ENCODE measurements at regions not wholly inside any gene's neighbourhood (a gene's known extent, or its start where the extent isn't known, plus 50 kb on each side); places are given as distances from the start of the nearest gene placed in this dataset.

- Histone ChIP-seq H3K27ac (ENCODE audit: insufficient read depth, low read length) (no peak overlapping the region), H3K36me3 (ENCODE audit: control insufficient read depth, insufficient read depth, low read length) (no peaks in the 10 kb centered on the region), H3K9ac (ENCODE audit: insufficient read depth, low read length) (no peak overlapping the region), H3K4me2 (ENCODE audit: extremely low read depth, insufficient read depth, low read length) (no peak overlapping the region), H2AFZ (ENCODE audit: low read length) (no peak overlapping the region), H3K79me2 (ENCODE audit: control insufficient read depth, insufficient read depth, low read length) (no peaks in the 10 kb centered on the region), H3K27me3 (ENCODE audit: control insufficient read depth, insufficient read depth, low read length) (no peaks in the 10 kb centered on the region), H4K20me1 (ENCODE audit: control insufficient read depth, extremely low read depth, insufficient read depth, low read length) (no peaks in the 10 kb centered on the region), H3K9me3 (ENCODE audit: control insufficient read depth, insufficient read depth, low read depth, low read length) (no peaks in the 10 kb centered on the region), H3K4me3 (replicated peaks in 1 of 4; ENCODE audit: control extremely low read depth in 1 of 4, insufficient read depth in 1 of 4, low read depth in 3 of 4, low read length in 4 of 4) (no peak overlapping the region), H3K4me1 (ENCODE audit: control insufficient read depth, extremely low read depth, insufficient read depth, low read length) (no peaks in the 10 kb centered on the region)
- DNase-seq (ENCODE audit: low read depth in 2 of 2), result no peak
- TF ChIP-seq CTCF (conservative IDR thresholded peaks at IDR 0.05 in 1 of 2, IDR thresholded peaks at IDR 0.05 in 1 of 2; ENCODE audit: low read depth in 1 of 2, low read length in 2 of 2) (no peak), EZH2 (IDR thresholded peaks at IDR 0.05; ENCODE audit: low read length, missing control alignments) (no peak)
Measured at GRCh38 chr6:167695831-167696230, 130.9 kb upstream of the AFDN start.

DNA sequence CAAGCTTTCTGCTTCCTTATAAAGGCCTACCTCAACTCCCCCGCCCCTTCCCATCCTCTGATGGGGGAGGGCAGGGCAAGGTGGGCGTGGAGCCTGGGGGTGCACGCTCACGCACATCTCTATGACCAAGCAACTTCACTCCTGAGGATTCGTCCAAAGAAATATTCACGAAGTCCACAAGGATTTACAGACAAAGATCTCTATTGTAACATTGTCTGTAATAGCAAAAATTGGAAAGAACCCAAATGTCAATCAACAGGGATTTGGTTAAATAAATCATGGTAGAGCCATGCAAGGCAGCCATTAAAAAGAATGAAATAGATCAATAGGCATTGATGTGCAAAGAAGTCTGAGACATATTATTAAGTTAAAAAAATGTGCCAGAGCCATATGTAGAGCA is 130.4 kb upstream of the AFDN start:
- Histone ChIP-seq H3K79me2 (ENCODE audit: control insufficient read depth, insufficient read depth, low read length) (no peaks in the 10 kb centered on the region), H3K36me3 (ENCODE audit: control insufficient read depth, insufficient read depth, low read length) (no peaks in the 10 kb centered on the region), H3K4me1 (ENCODE audit: control insufficient read depth, extremely low read depth, insufficient read depth, low read length) (no peaks in the 10 kb centered on the region), H4K20me1 (ENCODE audit: control insufficient read depth, extremely low read depth, insufficient read depth, low read length) (no peaks in the 10 kb centered on the region), H2AFZ (ENCODE audit: low read length) (no peak overlapping the region), H3K27me3 (ENCODE audit: control insufficient read depth, insufficient read depth, low read length) (no peaks in the 10 kb centered on the region), H3K4me2 (ENCODE audit: extremely low read depth, insufficient read depth, low read length) (no peak overlapping the region), H3K27ac (ENCODE audit: insufficient read depth, low read length) (no peak overlapping the region), H3K9me3 (ENCODE audit: control insufficient read depth, insufficient read depth, low read depth, low read length) (no peaks in the 10 kb centered on the region), H3K4me3 (replicated peaks in 1 of 4; ENCODE audit: control extremely low read depth in 1 of 4, insufficient read depth in 1 of 4, low read depth in 3 of 4, low read length in 4 of 4) (no peak overlapping the region), H3K9ac (ENCODE audit: insufficient read depth, low read length) (no peak overlapping the region)
- TF ChIP-seq EZH2 (IDR thresholded peaks at IDR 0.05; ENCODE audit: low read length, missing control alignments) (no peak), CTCF (conservative IDR thresholded peaks at IDR 0.05 in 1 of 2, IDR thresholded peaks at IDR 0.05 in 1 of 2; ENCODE audit: low read depth in 1 of 2, low read length in 2 of 2) (no peak)
- DNase-seq (ENCODE audit: low read depth in 2 of 2), result no peak

GRCh38 chr6:167697316-167697715 is 129.4 kb upstream of the AFDN start:
- H3K4me3 ChIP-seq (replicated peaks in 1 of 4; ENCODE audit: control extremely low read depth in 1 of 4, insufficient read depth in 1 of 4, low read depth in 3 of 4, low read length in 4 of 4), result no peak overlapping the region
- H3K9ac ChIP-seq (ENCODE audit: insufficient read depth, low read length), result no peak overlapping the region
- TF ChIP-seq EZH2 (IDR thresholded peaks at IDR 0.05; ENCODE audit: low read length, missing control alignments), result no peak
- TF ChIP-seq CTCF (conservative IDR thresholded peaks at IDR 0.05 in 1 of 2, IDR thresholded peaks at IDR 0.05 in 1 of 2; ENCODE audit: low read depth in 1 of 2, low read length in 2 of 2), result no peak
- H3K27ac ChIP-seq (ENCODE audit: insufficient read depth, low read length), result no peak overlapping the region
- H3K9me3 ChIP-seq (ENCODE audit: control insufficient read depth, insufficient read depth, low read depth, low read length), result no peaks in the 10 kb centered on the region
- H3K4me1 ChIP-seq (ENCODE audit: control insufficient read depth, extremely low read depth, insufficient read depth, low read length), result no peaks in the 10 kb centered on the region
- H2AFZ ChIP-seq (ENCODE audit: low read length), result no peak overlapping the region
- H4K20me1 ChIP-seq (ENCODE audit: control insufficient read depth, extremely low read depth, insufficient read depth, low read length), result no peaks in the 10 kb centered on the region
- H3K27me3 ChIP-seq (ENCODE audit: control insufficient read depth, insufficient read depth, low read length), result no peaks in the 10 kb centered on the region
- peak in 1 of 2 donors; percentile 27 for DNase-seq (ENCODE audit: low read depth in 2 of 2)
- H3K79me2 ChIP-seq (ENCODE audit: control insufficient read depth, insufficient read depth, low read length), result no peaks in the 10 kb centered on the region
- no peak overlapping the region for H3K4me2 ChIP-seq (ENCODE audit: extremely low read depth, insufficient read depth, low read length)
- no peaks in the 10 kb centered on the region for H3K36me3 ChIP-seq (ENCODE audit: control insufficient read depth, insufficient read depth, low read length)

All from fibroblast of lung (primary cell).